Keratinocyte (primary cell): ENCODE measurements at regions not wholly inside any gene's neighbourhood (a gene's known extent, or its start where the extent isn't known, plus 50 kb on each side); places are given as distances from the start of the nearest gene placed in this dataset.

Experiments
- DNase-seq: peaks from one replicate; pipeline ENCODE4 v3.0.0-alpha.2; 2011; ENCODE audit warnings: low read depth, missing footprints, low spot score
- FAIRE-seq: peaks from 2 replicates; lab custom pipeline; 2011; peaks lifted over from hg19 to GRCh38; lab: Jason Lieb, UNC
- H2AFZ ChIP-seq: 2 replicates; pipeline ENCODE4 v1.6.0; 2012; ENCODE audit warnings: low read length, control low read depth, inconsistent platforms; ENCODE audit not compliant: control insufficient read depth
- H3K27ac ChIP-seq: 2 replicates; pipeline ENCODE4 v1.5.1; 2011; ENCODE audit warnings: low read length; ENCODE audit not compliant: control insufficient read depth, insufficient read depth
- H3K27me3 ChIP-seq: 3 replicates; pipeline ENCODE4 v1.6.0; 2011; ENCODE audit warnings: low read length; ENCODE audit not compliant: control insufficient read depth, insufficient read depth; ENCODE audit errors: extremely low read depth
- H3K36me3 ChIP-seq, 2 experiments: 2 replicates in 1 of 2; 3 replicates in 1 of 2; pipeline ENCODE4 v1.5.1; 2011; ENCODE audit warnings: low read length in 2 of 2, mild to moderate bottlenecking in 1 of 2; ENCODE audit not compliant: control insufficient read depth in 2 of 2, insufficient read depth in 2 of 2; ENCODE audit errors: extremely low read depth in 1 of 2
- H3K4me1 ChIP-seq: 3 replicates; pipeline ENCODE4 v1.5.1; 2011; ENCODE audit warnings: low read length; ENCODE audit not compliant: control insufficient read depth, insufficient read depth; ENCODE audit errors: extremely low read depth
- H3K4me2 ChIP-seq: 3 replicates; pipeline ENCODE4 v1.6.0; 2011; ENCODE audit warnings: low read depth, low read length; ENCODE audit not compliant: control insufficient read depth, insufficient read depth; ENCODE audit errors: extremely low read depth
- H3K4me3 ChIP-seq, 3 experiments: fragments of 200-600 bp in 1 of 3; sonication (generic) in 1 of 3; 2 replicates in 2 of 3; 3 replicates in 1 of 3; pipeline ENCODE4 v1.5.1; 2011 to 2016; ENCODE audit warnings: low read length in 3 of 3, mild to moderate bottlenecking in 3 of 3, control low read depth in 2 of 3, inconsistent platforms in 1 of 3, low read depth in 1 of 3, mixed read lengths in 1 of 3, mixed run types in 1 of 3, moderate library complexity in 1 of 3; ENCODE audit not compliant: control insufficient read depth in 2 of 3, insufficient read depth in 2 of 3; ENCODE audit errors: extremely low read depth in 1 of 3
- H3K79me2 ChIP-seq: 2 replicates; pipeline ENCODE4 v1.6.0; 2012; ENCODE audit warnings: low read length; ENCODE audit not compliant: control insufficient read depth, insufficient read depth
- H3K9ac ChIP-seq: 3 replicates; pipeline ENCODE4 v1.6.0; 2011; ENCODE audit warnings: low read length; ENCODE audit not compliant: control insufficient read depth, insufficient read depth; ENCODE audit errors: extremely low read depth
- H3K9me1 ChIP-seq: 3 replicates; pipeline ENCODE4 v1.6.0; 2011; ENCODE audit warnings: low read length; ENCODE audit not compliant: control insufficient read depth, insufficient read depth; ENCODE audit errors: extremely low read depth
- H3K9me3 ChIP-seq: 2 replicates; pipeline ENCODE4 v1.5.1; 2012; ENCODE audit warnings: low read depth, low read length; ENCODE audit not compliant: control insufficient read depth
- H4K20me1 ChIP-seq: 3 replicates; pipeline ENCODE4 v1.6.0; 2011; ENCODE audit warnings: low read length; ENCODE audit not compliant: control insufficient read depth, insufficient read depth; ENCODE audit errors: extremely low read depth
- CTCF ChIP-seq, 3 experiments: IDR thresholded peaks in 1 of 3; conservative IDR thresholded peaks in 1 of 3; optimal IDR thresholded peaks in 1 of 3; 2 replicates in 2 of 3; 3 replicates in 1 of 3; pipeline versions ENCODE3 to v1.5.1; 2011; ENCODE audit warnings: low read length in 3 of 3, mild to moderate bottlenecking in 3 of 3, moderate library complexity in 2 of 3, control low read depth in 1 of 3, inconsistent platforms in 1 of 3; ENCODE audit not compliant: insufficient read depth in 2 of 3; ENCODE audit errors: extremely low read depth in 1 of 3
- EZH2 ChIP-seq: IDR thresholded peaks from one replicate; pipeline ENCODE4 v1.6.1; 2012; ENCODE audit warnings: inconsistent platforms, mild to moderate bottlenecking, low read length, moderate library complexity
- dilution Hi-C: fragments of 300-500 bp; cut with MboI; formaldehyde crosslinking; loops from one replicate; pipeline ENCODE4 v1.7.0; 2020; ENCODE audit warnings: low sequenced_read_pairs; ENCODE audit not compliant: extremely low pct_ligation_motif_present

- H3K9me3 ChIP-seq, result no peaks in the 10 kb centered on the region
- FAIRE-seq (no peak), DNase-seq (no peak)
- H3K9me1 ChIP-seq, result no peaks in the 10 kb centered on the region
- peaks cover 12% of the 10 kb centered on the region for H3K4me1 ChIP-seq
- no peaks in the 10 kb centered on the region for H3K36me3 ChIP-seq
- TF ChIP-seq EZH2 (no peak), CTCF (optimal IDR thresholded peaks at IDR 0.05 in 1 of 3, IDR thresholded peaks at IDR 0.05 in 1 of 3, conservative IDR thresholded peaks at IDR 0.05 in 1 of 3; ENCODE audit: extremely low read depth in 1 of 3, insufficient read depth in 2 of 3, low read length in 3 of 3) (no peak)
- no peak overlapping the region for H3K4me2 ChIP-seq
- no peak overlapping the region for H3K27ac ChIP-seq
- H2AFZ ChIP-seq, result no peak overlapping the region
- no peaks in the 10 kb centered on the region for H3K27me3 ChIP-seq
- no peaks in the 10 kb centered on the region for H3K79me2 ChIP-seq
- no peak overlapping the region for H3K4me3 ChIP-seq
- no peaks in the 10 kb centered on the region for H4K20me1 ChIP-seq
- dilution Hi-C loops, result no loop called here
- H3K9ac ChIP-seq, result no peak overlapping the region
Observed at GRCh38 chr1:72434070-72434469, 151.7 kb upstream of the NEGR1 start.

- no peak for FAIRE-seq
Observed at GRCh38 chr1:72433591-72433990, 151.3 kb upstream of the NEGR1 start.

More at GRCh38 chr1:72433591-72433990, 151.3 kb upstream of the NEGR1 start:
- H3K27me3 ChIP-seq, result no peaks in the 10 kb centered on the region
- no peaks in the 10 kb centered on the region for H3K9me1 ChIP-seq
- H3K4me1 ChIP-seq, result peaks cover 10% of the 10 kb centered on the region
- TF ChIP-seq CTCF (optimal IDR thresholded peaks at IDR 0.05 in 1 of 3, IDR thresholded peaks at IDR 0.05 in 1 of 3, conservative IDR thresholded peaks at IDR 0.05 in 1 of 3; ENCODE audit: extremely low read depth in 1 of 3, insufficient read depth in 2 of 3, low read length in 3 of 3) (no peak), EZH2 (no peak)
- no peak overlapping the region for H3K4me3 ChIP-seq
- no peak overlapping the region for H3K9ac ChIP-seq
- no peaks in the 10 kb centered on the region for H3K36me3 ChIP-seq
- H3K9me3 ChIP-seq, result no peaks in the 10 kb centered on the region
- H3K4me2 ChIP-seq, result no peak overlapping the region
- H3K27ac ChIP-seq, result no peak overlapping the region
- H4K20me1 ChIP-seq, result no peaks in the 10 kb centered on the region
- no peak overlapping the region for H2AFZ ChIP-seq
- no peak for DNase-seq
- dilution Hi-C loops, result no loop called here
- no peaks in the 10 kb centered on the region for H3K79me2 ChIP-seq
